Osteocyte (in vitro differentiated cells): ENCODE measurements at regions not wholly inside any gene's neighbourhood (a gene's known extent, or its start where the extent isn't known, plus 50 kb on each side); places are given as distances from the start of the nearest gene placed in this dataset.
A peak's percentile ranks its signal among the peaks of the same experiment; 100 is the strongest.
"Not testable (repeated sequence)": the region's sequence is repeated elsewhere in the genome, so short reads cannot be mapped to it uniquely, and the experiment has no call there.

Experiments
- DNase-seq: peaks from one replicate; pipeline ENCODE4 v3.0.0; 2021; ENCODE audit warnings: mixed read lengths; ENCODE audit not compliant: unreplicated experiment; ENCODE audit errors: extremely low spot score
- H3K27ac Mint-ChIP-seq: one replicate; pipeline ENCODE4 v1.8.0; 2021; ENCODE audit warnings: mild to moderate bottlenecking, mixed read lengths; ENCODE audit not compliant: unreplicated experiment
- H3K27me3 Mint-ChIP-seq: one replicate; pipeline ENCODE4 v1.8.0; 2021; ENCODE audit warnings: mixed read lengths; ENCODE audit not compliant: unreplicated experiment
- H3K36me3 Mint-ChIP-seq: one replicate; pipeline ENCODE4 v1.8.0; 2021; ENCODE audit warnings: mixed read lengths; ENCODE audit not compliant: unreplicated experiment
- H3K4me1 Mint-ChIP-seq: one replicate; pipeline ENCODE4 v1.8.0; 2021; ENCODE audit warnings: mixed read lengths; ENCODE audit not compliant: unreplicated experiment
- H3K4me3 Mint-ChIP-seq: one replicate; pipeline ENCODE4 v1.8.0; 2021; ENCODE audit warnings: mild to moderate bottlenecking, moderate library complexity, mixed read lengths; ENCODE audit not compliant: unreplicated experiment
- H3K9me3 Mint-ChIP-seq: one replicate; pipeline ENCODE4 v1.8.0; 2021; ENCODE audit warnings: mixed read lengths; ENCODE audit not compliant: unreplicated experiment
- CTCF ChIP-seq: fragments of 200-600 bp; sonication (generic); IDR thresholded peaks from 2 replicates; pipeline ENCODE4 v1.5.0; 2021; ENCODE audit warnings: antibody characterized with exemption, mild to moderate bottlenecking, moderate library complexity

DNA sequence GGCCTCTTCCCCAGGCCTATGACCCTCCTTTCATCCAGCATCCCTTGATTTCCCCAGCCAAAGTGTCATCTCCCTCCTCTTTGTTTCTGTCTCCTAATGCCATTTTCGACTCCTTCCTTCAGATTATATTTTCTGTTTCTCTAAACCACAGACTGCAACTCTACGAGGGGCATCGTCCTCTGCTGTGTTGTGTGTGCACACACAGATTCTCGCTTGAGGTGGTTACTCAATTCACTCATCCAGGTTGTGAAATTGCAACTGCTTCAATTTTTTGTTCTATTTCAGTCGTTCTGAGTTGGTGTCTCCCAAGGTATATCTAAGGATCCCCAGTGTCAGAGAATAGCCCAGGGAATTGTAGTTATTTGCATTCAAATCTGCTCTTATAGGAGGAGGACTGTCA is 113.5 kb upstream of the NDUFV2 start:
- Mint-ChIP-seq H3K27ac (no peak overlapping the region), H3K36me3 (no peaks in the 10 kb centered on the region), H3K27me3 (no peaks in the 10 kb centered on the region), H3K4me1 (peaks cover 21% of the 10 kb centered on the region), H3K4me3 (no peak overlapping the region), H3K9me3 (no peaks in the 10 kb centered on the region)
- no peak for DNase-seq
- no peak for TF ChIP-seq CTCF

- no peak for TF ChIP-seq CTCF
- peak overlapping the region; percentile 35 for H3K27ac Mint-ChIP-seq
These were observed 112.6 kb upstream of the NDUFV2 start for GRCh38 chr18:8989855-8990254.

GRCh38 chr18:8990276-8991031 is 112.0 kb upstream of the NDUFV2 start:
- Mint-ChIP-seq H3K4me3 (no peak overlapping the region), H3K27ac (peak overlapping the region; percentile 21), H3K36me3 (no peaks in the 10 kb centered on the region), H3K9me3 (no peaks in the 10 kb centered on the region), H3K27me3 (no peaks in the 10 kb centered on the region), H3K4me1 (peaks cover 22% of the 10 kb centered on the region)
- no peak for TF ChIP-seq CTCF
- no peak for DNase-seq

More at GRCh38 chr18:8989855-8990254, 112.6 kb upstream of the NDUFV2 start:
- no peak overlapping the region for H3K4me3 Mint-ChIP-seq
- H3K4me1 Mint-ChIP-seq: peaks cover 19% of the 10 kb centered on the region
- no peak for DNase-seq
- no peaks in the 10 kb centered on the region for H3K36me3 Mint-ChIP-seq
- no peaks in the 10 kb centered on the region for H3K27me3 Mint-ChIP-seq
- H3K9me3 Mint-ChIP-seq: no peaks in the 10 kb centered on the region

GRCh38 chr18:8991155-8991554 is 111.3 kb upstream of the NDUFV2 start:
- peak overlapping the region; percentile 64 for H3K27ac Mint-ChIP-seq

GRCh38 chr18:8992500-8992899 is 110.0 kb upstream of the NDUFV2 start:
- not testable (repeated sequence) for H3K27me3 Mint-ChIP-seq, H3K9me3 Mint-ChIP-seq
- peaks cover 30% of the 10 kb centered on the region for H3K4me1 Mint-ChIP-seq

More at GRCh38 chr18:8991155-8991554, 111.3 kb upstream of the NDUFV2 start:
- Mint-ChIP-seq H3K4me1 (peaks cover 27% of the 10 kb centered on the region), H3K9me3 (no peaks in the 10 kb centered on the region), H3K27me3 (no peaks in the 10 kb centered on the region), H3K36me3 (no peaks in the 10 kb centered on the region), H3K4me3 (no peak overlapping the region)
- DNase-seq: no peak
- no peak for TF ChIP-seq CTCF

More at GRCh38 chr18:8992500-8992899, 110.0 kb upstream of the NDUFV2 start:
- not testable (repeated sequence) for DNase-seq, H3K27ac Mint-ChIP-seq, H3K4me3 Mint-ChIP-seq, H3K36me3 Mint-ChIP-seq
